DMS114 treated with DMSO at 0.1 percent for 48 hours (cell line): ENCODE measurements at regions not wholly inside any gene's neighbourhood (a gene's known extent, or its start where the extent isn't known, plus 50 kb on each side); places are given as distances from the start of the nearest gene placed in this dataset.

Source experiments
- DNase-seq: peaks from one replicate; lab custom pipeline; 2025; ENCODE audit not compliant: unreplicated experiment; lab: John Stamatoyannopoulos, UW

DNA sequence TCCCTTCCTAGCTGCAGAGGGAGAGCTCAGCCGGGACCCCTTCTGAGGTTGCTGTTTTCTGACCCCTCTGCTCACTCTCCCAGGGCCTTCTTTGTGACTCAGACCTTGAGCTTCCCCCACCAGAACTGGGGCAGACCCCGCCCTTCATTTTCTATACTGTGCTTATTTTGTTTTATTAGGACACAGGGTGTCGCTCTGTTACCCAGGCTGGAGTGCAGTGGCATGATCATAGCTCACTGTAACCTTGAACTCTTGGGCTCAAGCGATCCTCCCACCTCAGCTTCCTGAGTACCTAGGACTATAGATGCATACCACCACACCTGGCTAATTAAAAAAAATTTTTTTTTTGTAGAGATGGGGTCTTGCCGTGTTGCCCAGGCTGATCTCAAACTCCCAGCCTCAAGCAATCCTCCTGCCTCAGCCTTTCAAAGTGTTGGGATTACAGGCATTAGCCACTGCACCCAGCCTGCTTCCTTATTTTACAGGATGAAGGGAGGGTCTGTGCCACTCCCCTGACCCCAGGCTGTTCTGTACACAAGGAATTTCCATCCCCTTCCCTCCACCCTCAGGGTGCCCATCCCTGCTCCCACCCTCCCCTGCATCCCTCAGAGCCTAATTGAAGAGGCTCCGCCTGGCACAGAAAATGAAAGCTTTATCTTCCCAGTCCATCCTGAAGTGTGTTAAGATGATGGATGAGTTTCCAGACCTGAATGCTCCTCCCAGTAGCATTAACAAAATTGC lies 195.2 kb upstream of the POU3F1 start:
- no peak for DNase-seq

DNA sequence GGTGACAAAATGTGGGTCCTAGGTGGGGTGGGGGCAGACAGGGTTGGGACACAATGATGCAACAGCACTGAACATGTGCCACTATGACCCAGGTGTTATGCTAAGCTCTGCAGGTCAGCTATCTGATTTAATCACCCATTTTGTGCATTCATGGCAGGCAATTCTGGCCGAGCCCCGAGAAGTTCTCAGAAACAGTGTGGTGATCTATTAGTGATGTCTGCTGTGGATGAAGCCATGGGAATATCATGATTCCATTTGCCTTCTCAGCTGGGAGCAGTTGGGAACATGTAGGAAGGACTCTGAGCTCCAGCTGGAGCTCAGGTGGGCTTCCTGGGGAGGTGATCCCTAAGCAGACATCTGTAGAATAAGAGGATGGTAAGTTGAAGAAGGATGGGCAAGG lies 194.0 kb upstream of the POU3F1 start:
- DNase-seq: no peak

DNA sequence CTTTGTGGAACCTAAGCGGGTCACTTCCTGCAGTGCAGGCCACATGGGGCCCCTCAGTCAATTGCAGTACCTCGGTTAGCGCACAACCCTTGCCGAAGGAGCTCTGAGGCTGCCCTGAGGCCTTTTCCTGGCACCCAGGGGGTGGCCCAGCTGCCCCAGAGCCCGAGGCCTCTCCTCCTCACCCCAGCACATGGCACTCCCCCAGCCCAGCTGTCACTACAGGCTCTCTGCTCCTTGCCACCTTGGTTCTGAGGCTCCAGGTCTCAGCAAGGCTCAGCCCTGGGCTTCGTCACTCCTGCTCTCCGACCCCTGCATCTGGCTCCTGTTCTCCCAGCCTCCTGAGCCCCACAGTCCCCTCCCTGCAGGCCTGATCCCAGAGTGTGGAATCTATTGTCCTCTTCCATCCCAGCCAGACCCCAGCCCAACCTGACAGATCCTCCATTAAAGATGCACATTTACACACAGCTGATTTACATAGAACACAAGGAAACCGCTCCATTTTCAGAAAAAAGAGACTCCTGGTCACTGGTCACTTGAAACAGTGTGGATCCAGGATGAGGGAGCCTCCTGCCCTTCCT lies 192.8 kb upstream of the POU3F1 start:
- no peak for DNase-seq

GRCh38 chr1:38238294-38238693 lies 191.7 kb upstream of the POU3F1 start:
- no peak for DNase-seq

DNA sequence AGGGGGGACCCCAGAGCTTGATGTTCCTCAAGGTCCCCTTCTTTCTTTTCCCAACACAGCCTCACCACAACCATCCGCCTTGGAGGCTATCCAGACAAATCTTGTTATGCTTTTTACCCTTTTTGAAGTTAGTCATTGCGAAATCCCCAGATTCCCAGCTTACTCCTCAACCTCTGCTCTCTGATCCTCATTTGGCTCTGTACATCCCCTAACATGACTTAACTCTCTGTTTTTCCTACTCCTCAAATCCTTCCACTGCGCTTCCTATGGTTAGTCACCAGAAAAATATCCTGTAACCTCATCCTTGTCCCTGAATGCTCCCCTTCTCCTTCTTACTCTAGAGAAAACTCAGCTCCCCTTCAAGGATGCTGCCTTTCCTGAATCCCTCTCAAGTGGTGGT lies 189.1 kb upstream of the POU3F1 start:
- no peak for DNase-seq

- no peak for DNase-seq
These were observed 185.3 kb upstream of the POU3F1 start for GRCh38 chr1:38231941-38232340.

DNA sequence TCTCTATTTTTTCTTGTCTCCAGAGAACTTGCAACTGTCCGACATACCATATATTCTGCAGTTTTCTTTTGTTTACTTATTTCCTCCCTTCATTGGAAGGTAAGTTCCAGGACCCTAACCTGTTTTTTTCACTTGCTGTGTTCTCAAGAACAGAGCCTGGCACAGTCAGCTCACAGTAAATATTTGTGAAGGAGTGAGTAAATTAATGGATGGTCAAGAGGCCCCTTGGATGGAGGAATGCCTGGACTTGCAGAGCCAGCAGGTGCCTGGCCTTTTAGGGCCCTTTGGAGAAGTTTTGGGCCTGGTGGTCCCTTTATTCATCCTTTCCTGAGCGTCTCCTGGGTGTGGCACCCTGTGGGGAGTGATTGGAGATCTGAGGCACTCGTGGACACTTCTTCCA lies 182.1 kb upstream of the POU3F1 start:
- no peak for DNase-seq

DNA sequence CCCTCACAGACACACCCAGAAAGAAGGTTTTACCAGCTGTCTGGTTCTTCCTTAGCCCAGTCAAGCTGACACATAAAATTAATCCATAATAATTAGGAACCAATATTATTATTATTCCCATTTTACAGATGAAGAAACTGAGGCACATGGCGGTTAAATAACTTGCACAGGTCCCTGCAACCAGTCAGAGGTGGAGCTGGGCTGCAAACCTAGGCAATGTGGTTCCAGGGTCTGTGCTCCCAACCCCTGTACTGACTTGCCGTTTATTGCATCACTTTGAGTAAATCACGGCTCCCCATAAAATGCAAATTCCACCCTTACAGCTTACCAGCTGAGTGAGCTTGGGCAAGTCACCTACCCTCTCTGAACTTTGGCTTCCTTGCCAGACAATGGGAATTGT lies 179.2 kb upstream of the POU3F1 start:
- DNase-seq: no peak

DNA sequence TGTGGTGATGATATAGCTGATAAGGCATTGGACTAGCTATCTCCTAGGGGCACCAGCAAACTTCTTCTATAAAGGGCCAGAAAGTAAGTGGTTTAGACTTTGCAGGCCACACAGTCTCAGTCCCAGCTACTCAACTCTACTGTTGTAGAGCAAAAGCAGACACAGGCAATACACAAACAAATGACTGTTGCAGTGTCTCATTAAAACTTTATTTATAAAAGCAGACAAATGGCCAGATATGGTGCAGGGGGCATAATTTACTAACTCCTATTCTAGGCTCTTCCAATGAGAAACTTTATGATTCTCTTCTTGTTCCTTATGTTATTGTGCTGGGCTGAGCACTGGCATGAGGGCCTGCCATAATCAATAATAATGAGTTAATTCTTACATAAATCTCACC lies 176.8 kb upstream of the POU3F1 start:
- no peak for DNase-seq

DNA sequence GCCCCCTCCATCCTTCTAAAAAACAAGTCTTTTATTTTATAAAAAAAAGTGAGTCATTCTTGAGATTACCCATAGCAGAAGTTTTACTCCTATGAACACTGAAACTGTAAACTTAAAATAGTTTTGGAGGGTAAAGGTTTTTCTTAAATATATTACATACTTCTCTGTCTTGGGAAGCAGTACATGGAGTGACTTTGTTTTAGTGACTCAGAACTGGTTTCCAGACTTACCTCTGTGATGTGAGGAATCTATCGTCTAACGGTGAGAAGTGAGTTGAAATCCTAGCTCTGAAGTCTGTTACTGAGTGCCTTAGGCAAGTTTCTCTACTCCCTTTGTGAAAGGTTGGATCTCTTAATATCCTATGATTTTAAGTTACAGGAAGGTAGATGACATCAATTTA lies 176.3 kb upstream of the POU3F1 start:
- no peak for DNase-seq

DNA sequence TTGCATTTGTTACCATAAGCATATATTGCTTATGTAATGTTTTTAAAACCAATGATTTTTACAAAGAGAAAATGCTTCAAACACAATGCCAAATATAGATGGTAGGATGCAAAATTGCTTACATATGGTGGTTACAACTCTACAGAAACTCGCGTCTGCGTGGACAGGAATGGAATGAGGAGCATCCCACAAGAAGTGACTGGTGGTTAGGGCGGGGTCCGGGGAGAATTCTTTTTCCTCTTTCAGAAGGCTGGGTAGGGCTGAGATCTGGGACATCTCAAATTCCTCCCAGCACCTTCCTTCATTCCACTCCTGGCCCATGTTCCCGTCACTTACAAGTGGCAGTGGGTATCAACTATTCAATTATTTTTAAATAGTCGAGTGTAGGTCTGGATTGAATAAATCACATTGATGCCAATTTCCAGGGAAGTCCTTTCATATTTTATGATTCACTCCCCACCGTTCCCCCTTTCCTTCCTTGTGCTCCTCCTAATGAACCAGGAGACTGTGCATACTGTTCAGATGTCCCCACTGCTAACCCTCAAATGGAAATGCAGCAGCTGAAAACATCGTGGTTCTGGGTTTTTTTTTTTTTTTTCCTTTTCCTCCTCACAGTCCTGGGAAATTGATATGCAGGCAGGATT lies 174.5 kb upstream of the POU3F1 start:
- no peak for DNase-seq

DNA sequence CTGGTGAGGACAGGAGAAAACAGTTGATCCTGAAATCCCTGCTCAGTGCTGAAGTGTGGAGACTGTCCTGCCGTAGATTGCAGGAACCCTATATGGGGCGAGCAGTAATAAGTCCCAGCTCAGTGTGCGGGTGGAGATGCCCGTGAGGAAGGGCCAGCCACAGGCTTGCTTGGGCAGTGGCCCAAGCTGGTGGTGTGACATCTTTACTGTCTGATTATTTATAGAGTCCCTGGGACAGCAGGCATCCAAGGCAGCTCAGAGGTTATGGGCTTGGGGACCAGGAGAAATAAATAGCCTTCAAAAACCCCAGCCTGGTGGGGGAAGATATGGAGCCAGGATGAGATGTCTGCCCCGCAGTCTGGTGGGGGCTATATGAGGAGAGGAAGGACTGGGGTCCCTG lies 170.7 kb upstream of the POU3F1 start:
- DNase-seq: no peak

GRCh38 chr1:38213646-38214434 lies 167.2 kb upstream of the POU3F1 start:
- DNase-seq: no peak

- DNase-seq: no peak
These were observed 164.2 kb upstream of the POU3F1 start for GRCh38 chr1:38210895-38211177.

GRCh38 chr1:38210021-38210894 lies 163.7 kb upstream of the POU3F1 start:
- no peak for DNase-seq

DNA sequence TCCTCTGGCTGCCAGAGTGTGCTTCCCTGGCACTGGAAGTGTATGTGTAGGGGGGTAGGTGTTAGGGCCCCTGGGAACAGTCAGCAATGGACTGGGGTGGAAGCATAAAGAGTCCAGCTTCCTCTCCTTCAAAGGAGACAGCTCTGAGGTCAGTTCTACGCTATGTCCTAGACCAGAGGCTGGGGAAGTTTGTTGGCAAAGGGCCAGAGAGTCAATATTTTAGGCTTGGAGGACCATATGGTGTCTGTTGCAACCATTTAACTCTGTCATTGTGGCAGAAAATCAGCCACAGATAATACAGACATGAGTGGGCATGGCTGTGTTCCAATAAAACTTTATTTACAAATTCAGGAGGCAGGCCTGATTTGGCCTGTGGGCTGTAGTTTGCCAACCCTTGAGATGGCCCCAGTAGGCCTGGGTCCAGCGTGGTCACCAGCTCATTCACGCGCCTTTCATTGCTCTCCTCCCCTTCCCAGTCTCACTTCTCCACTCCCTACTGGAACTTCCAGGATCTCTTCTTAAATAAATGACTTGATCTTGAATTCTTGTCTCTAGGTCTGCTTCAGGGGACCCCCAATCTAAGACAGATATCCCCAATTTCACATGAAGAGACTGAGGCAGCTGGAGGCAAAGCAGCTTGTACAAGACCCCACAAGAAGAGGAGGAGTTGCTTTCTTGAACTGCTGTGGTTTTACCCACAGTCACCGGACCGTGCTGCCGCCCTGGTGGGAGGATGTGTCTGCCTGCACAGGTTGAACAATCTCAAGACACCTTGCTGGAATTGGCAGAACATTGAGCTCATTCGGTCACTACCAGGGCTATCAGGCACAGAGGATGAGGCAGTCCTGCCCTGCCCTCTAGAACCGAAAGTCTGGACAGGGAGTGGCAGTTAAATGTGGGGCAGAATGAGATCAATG lies 162.4 kb upstream of the POU3F1 start:
- DNase-seq: no peak

- no peak for DNase-seq
These were observed 161.3 kb upstream of the POU3F1 start for GRCh38 chr1:38207906-38208305.

- DNase-seq: no peak
These were observed 160.7 kb upstream of the POU3F1 start for GRCh38 chr1:38207275-38207674.

DNA sequence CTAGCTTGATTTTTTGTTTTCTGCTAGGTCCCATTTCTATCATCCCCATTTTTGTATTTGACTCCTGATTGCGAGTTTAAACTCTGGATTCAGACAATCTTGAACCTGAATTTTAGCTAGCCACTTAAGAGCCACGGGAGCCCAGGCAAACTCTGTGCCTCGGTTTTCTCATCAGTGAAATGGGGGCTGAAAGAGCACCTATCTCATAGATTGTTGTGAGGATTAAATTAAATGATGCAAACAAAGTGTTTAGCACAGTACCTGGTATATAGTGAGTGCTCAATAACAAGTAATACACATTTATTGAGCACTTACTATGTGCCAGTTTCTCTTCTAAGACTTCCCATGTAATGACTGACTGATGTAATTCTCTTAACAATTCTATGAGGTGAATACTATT lies 158.1 kb upstream of the POU3F1 start:
- DNase-seq: no peak

DNA sequence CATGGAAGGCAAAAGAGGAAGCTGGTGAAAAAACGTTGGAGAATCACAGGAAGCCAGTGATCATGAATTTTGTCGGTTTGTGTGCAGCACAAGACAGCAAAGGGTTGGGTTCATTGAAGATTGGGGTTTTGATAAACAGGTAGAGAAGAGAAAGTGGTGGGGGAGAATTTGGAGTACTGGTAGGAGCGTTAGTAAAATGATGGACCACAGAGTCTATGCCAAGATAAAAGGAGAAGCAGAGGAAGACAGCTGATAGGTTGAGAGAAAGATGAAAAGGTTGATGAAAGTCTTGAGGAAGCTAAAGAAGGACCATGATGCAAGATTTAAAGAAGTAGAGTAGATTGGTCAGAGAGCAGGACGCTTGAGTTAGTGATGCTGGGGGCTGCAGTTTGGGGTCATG lies 156.8 kb upstream of the POU3F1 start:
- no peak for DNase-seq
